Muscle layer of colon (tissue), 2 donors: ENCODE measurements at regions not wholly inside any gene's neighbourhood (a gene's known extent, or its start where the extent isn't known, plus 50 kb on each side); places are given as distances from the start of the nearest gene placed in this dataset.

ENCODE experiments used
- H3K27ac ChIP-seq: one replicate; pipeline ENCODE4 v1.7.0; 2013; ENCODE audit warnings: low read depth, mild to moderate bottlenecking, low read length, moderate library complexity
- H3K27me3 ChIP-seq, 2 donors: one replicate each; pipeline ENCODE4 v1.7.0; 2013; ENCODE audit warnings: low read length in 2 of 2, mild to moderate bottlenecking in 2 of 2; ENCODE audit not compliant: insufficient read depth in 2 of 2, control insufficient read depth in 1 of 2
- H3K36me3 ChIP-seq: one replicate; pipeline ENCODE4 v1.7.0; 2013; ENCODE audit warnings: mild to moderate bottlenecking, low read length; ENCODE audit not compliant: insufficient read depth
- H3K4me1 ChIP-seq: one replicate; pipeline ENCODE4 v1.7.0; 2013; ENCODE audit warnings: mild to moderate bottlenecking, low read length; ENCODE audit not compliant: insufficient read depth
- H3K4me3 ChIP-seq, 2 donors: one replicate each; pipeline ENCODE4 v1.7.0; 2013; ENCODE audit warnings: low read length in 2 of 2, low read depth in 1 of 2, mild to moderate bottlenecking in 1 of 2, moderate library complexity in 1 of 2
- H3K9ac ChIP-seq: one replicate; pipeline ENCODE4 v1.7.0; 2013; ENCODE audit warnings: low read length
- H3K9me3 ChIP-seq: one replicate; pipeline ENCODE4 v1.7.0; 2013; ENCODE audit warnings: mild to moderate bottlenecking, low read length
- donor health status: abdominal sarcoma.
- donor health status: Adenocarcinoma of cecum.

- peaks cover 11% of the 10 kb centered on the region for H3K4me1 ChIP-seq
- H3K36me3 ChIP-seq: no peaks in the 10 kb centered on the region
- H3K9ac ChIP-seq: no peak overlapping the region
- H3K9me3 ChIP-seq: no peaks in the 10 kb centered on the region
- no peak overlapping the region for H3K27ac ChIP-seq
- H3K27me3 ChIP-seq: no peaks in the 10 kb centered on the region
- H3K4me3 ChIP-seq: no peak overlapping the region
Measured at GRCh38 chr12:67853204-67853603, 136.0 kb upstream of the IFNG-AS1 start.

GRCh38 chr12:67854351-67854750 is 134.9 kb upstream of the IFNG-AS1 start:
- Histone ChIP-seq H3K36me3 (no peaks in the 10 kb centered on the region), H3K9ac (no peak overlapping the region), H3K27ac (no peak overlapping the region), H3K4me3 (no peak overlapping the region), H3K4me1 (peaks cover 11% of the 10 kb centered on the region), H3K9me3 (no peaks in the 10 kb centered on the region), H3K27me3 (no peaks in the 10 kb centered on the region)

- peaks cover 11% of the 10 kb centered on the region for H3K4me1 ChIP-seq
- no peak overlapping the region for H3K4me3 ChIP-seq
- H3K27ac ChIP-seq: no peak overlapping the region
- no peaks in the 10 kb centered on the region for H3K36me3 ChIP-seq
- no peak overlapping the region for H3K9ac ChIP-seq
- no peaks in the 10 kb centered on the region for H3K27me3 ChIP-seq
- no peaks in the 10 kb centered on the region for H3K9me3 ChIP-seq
Measured at GRCh38 chr12:67855103-67855502, 134.1 kb upstream of the IFNG-AS1 start.

- no peaks in the 10 kb centered on the region for H3K9me3 ChIP-seq
- H3K4me3 ChIP-seq: no peak overlapping the region
- no peaks in the 10 kb centered on the region for H3K4me1 ChIP-seq
- H3K27me3 ChIP-seq: no peaks in the 10 kb centered on the region
- no peak overlapping the region for H3K9ac ChIP-seq
- H3K36me3 ChIP-seq: no peaks in the 10 kb centered on the region
- H3K27ac ChIP-seq: no peak overlapping the region
Measured at GRCh38 chr12:67871231-67871630, 118.0 kb upstream of the IFNG-AS1 start.

- Histone ChIP-seq H3K36me3 (no peaks in the 10 kb centered on the region), H3K27me3 (no peaks in the 10 kb centered on the region), H3K27ac (no peak overlapping the region), H3K4me1 (no peaks in the 10 kb centered on the region), H3K9ac (no peak overlapping the region), H3K9me3 (no peaks in the 10 kb centered on the region), H3K4me3 (no peak overlapping the region)
Measured at GRCh38 chr12:67873355-67873754, 115.9 kb upstream of the IFNG-AS1 start.

GRCh38 chr12:67876305-67876915 is 112.8 kb upstream of the IFNG-AS1 start:
- Histone ChIP-seq H3K4me1 (no peaks in the 10 kb centered on the region), H3K36me3 (no peaks in the 10 kb centered on the region), H3K9me3 (no peaks in the 10 kb centered on the region), H3K4me3 (no peak overlapping the region), H3K27ac (no peak overlapping the region), H3K27me3 (no peaks in the 10 kb centered on the region), H3K9ac (no peak overlapping the region)

- Histone ChIP-seq H3K27me3 (no peaks in the 10 kb centered on the region), H3K36me3 (no peaks in the 10 kb centered on the region), H3K4me1 (no peaks in the 10 kb centered on the region), H3K27ac (no peak overlapping the region), H3K9ac (no peak overlapping the region), H3K4me3 (no peak overlapping the region), H3K9me3 (no peaks in the 10 kb centered on the region)
Measured at GRCh38 chr12:67877727-67878126, 111.5 kb upstream of the IFNG-AS1 start.

- Histone ChIP-seq H3K4me3 (no peak overlapping the region), H3K9me3 (no peaks in the 10 kb centered on the region), H3K4me1 (peaks cover 9% of the 10 kb centered on the region), H3K27me3 (no peaks in the 10 kb centered on the region), H3K9ac (no peak overlapping the region), H3K27ac (no peak overlapping the region), H3K36me3 (no peaks in the 10 kb centered on the region)
Measured at GRCh38 chr12:67879937-67880336, 109.3 kb upstream of the IFNG-AS1 start.

- Histone ChIP-seq H3K4me3 (no peak overlapping the region), H3K9ac (no peak overlapping the region), H3K4me1 (peaks cover 17% of the 10 kb centered on the region), H3K27me3 (no peaks in the 10 kb centered on the region), H3K36me3 (no peaks in the 10 kb centered on the region), H3K27ac (no peak overlapping the region), H3K9me3 (no peaks in the 10 kb centered on the region)
Measured at GRCh38 chr12:67881565-67881964, 107.7 kb upstream of the IFNG-AS1 start.

GRCh38 chr12:67884596-67884995 is 104.7 kb upstream of the IFNG-AS1 start:
- H3K9ac ChIP-seq: no peak overlapping the region
- no peaks in the 10 kb centered on the region for H3K36me3 ChIP-seq
- no peaks in the 10 kb centered on the region for H3K27me3 ChIP-seq
- no peak overlapping the region for H3K27ac ChIP-seq
- no peaks in the 10 kb centered on the region for H3K9me3 ChIP-seq
- H3K4me3 ChIP-seq: no peak overlapping the region
- peaks cover 17% of the 10 kb centered on the region for H3K4me1 ChIP-seq

- H3K9me3 ChIP-seq: no peaks in the 10 kb centered on the region
- H3K4me1 ChIP-seq: peaks cover 17% of the 10 kb centered on the region
- no peak overlapping the region for H3K4me3 ChIP-seq
- H3K27me3 ChIP-seq: no peaks in the 10 kb centered on the region
- H3K27ac ChIP-seq: no peak overlapping the region
- H3K36me3 ChIP-seq: no peaks in the 10 kb centered on the region
- no peak overlapping the region for H3K9ac ChIP-seq
Measured at GRCh38 chr12:67885375-67886169, 103.7 kb upstream of the IFNG-AS1 start.

GRCh38 chr12:67887065-67887464 is 102.2 kb upstream of the IFNG-AS1 start:
- Histone ChIP-seq H3K27ac (no peak overlapping the region), H3K36me3 (no peaks in the 10 kb centered on the region), H3K9me3 (no peaks in the 10 kb centered on the region), H3K4me3 (no peak overlapping the region), H3K9ac (no peak overlapping the region), H3K4me1 (peaks cover 17% of the 10 kb centered on the region), H3K27me3 (no peaks in the 10 kb centered on the region)
